ENCODE measurements at regions not wholly inside any gene's neighbourhood (a gene's known extent, or its start where the extent isn't known, plus 50 kb on each side); places are given as distances from the start of the nearest gene placed in this dataset.

- TF ChIP-seq, protein P1, sequence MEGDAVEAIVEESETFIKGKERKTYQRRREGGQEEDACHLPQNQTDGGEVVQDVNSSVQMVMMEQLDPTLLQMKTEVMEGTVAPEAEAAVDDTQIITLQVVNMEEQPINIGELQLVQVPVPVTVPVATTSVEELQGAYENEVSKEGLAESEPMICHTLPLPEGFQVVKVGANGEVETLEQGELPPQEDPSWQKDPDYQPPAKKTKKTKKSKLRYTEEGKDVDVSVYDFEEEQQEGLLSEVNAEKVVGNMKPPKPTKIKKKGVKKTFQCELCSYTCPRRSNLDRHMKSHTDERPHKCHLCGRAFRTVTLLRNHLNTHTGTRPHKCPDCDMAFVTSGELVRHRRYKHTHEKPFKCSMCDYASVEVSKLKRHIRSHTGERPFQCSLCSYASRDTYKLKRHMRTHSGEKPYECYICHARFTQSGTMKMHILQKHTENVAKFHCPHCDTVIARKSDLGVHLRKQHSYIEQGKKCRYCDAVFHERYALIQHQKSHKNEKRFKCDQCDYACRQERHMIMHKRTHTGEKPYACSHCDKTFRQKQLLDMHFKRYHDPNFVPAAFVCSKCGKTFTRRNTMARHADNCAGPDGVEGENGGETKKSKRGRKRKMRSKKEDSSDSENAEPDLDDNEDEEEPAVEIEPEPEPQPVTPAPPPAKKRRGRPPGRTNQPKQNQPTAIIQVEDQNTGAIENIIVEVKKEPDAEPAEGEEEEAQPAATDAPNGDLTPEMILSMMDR (IDR thresholded peaks at IDR 0.05 in 8 of 11, conservative IDR thresholded peaks at IDR 0.05 in 3 of 11) = no peak
- no peak for TF ChIP-seq POLR2A (IDR thresholded peaks at IDR 0.05)
Observed at GRCh38 chr4:183832776-183833450, 72.2 kb upstream of the STOX2 start.

Measured in spleen (tissue), 7 donors.